ENCODE measurements at regions not wholly inside any gene's neighbourhood (a gene's known extent, or its start where the extent isn't known, plus 50 kb on each side); places are given as distances from the start of the nearest gene placed in this dataset.

- no peaks in the 10 kb centered on the region for H3K9me2 ChIP-seq (replicated peaks; ENCODE audit: insufficient read depth)
- no peaks in the 10 kb centered on the region for H3K4me1 ChIP-seq (ENCODE audit: insufficient read depth)
- H3K27ac ChIP-seq: no peak overlapping the region
- H3K79me2 ChIP-seq: no peaks in the 10 kb centered on the region
- TF ChIP-seq EZH2phosphoT487 (IDR thresholded peaks at IDR 0.05; ENCODE audit: low read depth, severe bottlenecking, unreplicated experiment): no peak
- TF ChIP-seq EZH2 (IDR thresholded peaks at IDR 0.05; ENCODE audit: borderline replicate concordance): no peak
- TF ChIP-seq CTCF (IDR thresholded peaks at IDR 0.05; ENCODE audit: poor library complexity): no peak
- no peak overlapping the region for H3K4me3 ChIP-seq
- peaks cover 12% of the 10 kb centered on the region for H3K27me3 ChIP-seq
- no peak for DNase-seq (ENCODE audit: low spot score)
- no peak overlapping the region for H2AFZ ChIP-seq
- WGBS (ENCODE audit: low lambda C conversion rate, missing lambda C conversion rate): 74% methylated on average over 4 of the region's 4 CpGs
- no peaks in the 10 kb centered on the region for H3K9me3 ChIP-seq (ENCODE audit: low read depth)
- no peaks in the 10 kb centered on the region for H3K36me3 ChIP-seq (replicated peaks; ENCODE audit: insufficient read depth, low read depth)
- H4K20me1 ChIP-seq (ENCODE audit: insufficient read depth, poor library complexity, severe bottlenecking): no peaks in the 10 kb centered on the region
- no peak overlapping the region for H3K4me2 ChIP-seq
Observed at GRCh38 chr2:45132551-45132950, 123.3 kb upstream of the SIX2 start.

GRCh38 chr2:45131587-45131986 lies 122.3 kb upstream of the SIX2 start:
- no peak overlapping the region for H3K4me2 ChIP-seq
- H3K36me3 ChIP-seq (replicated peaks; ENCODE audit: insufficient read depth, low read depth): no peaks in the 10 kb centered on the region
- no peaks in the 10 kb centered on the region for H3K9me3 ChIP-seq (ENCODE audit: low read depth)
- no peaks in the 10 kb centered on the region for H3K9me2 ChIP-seq (replicated peaks; ENCODE audit: insufficient read depth)
- TF ChIP-seq CTCF (IDR thresholded peaks at IDR 0.05; ENCODE audit: poor library complexity): no peak
- TF ChIP-seq EZH2phosphoT487 (IDR thresholded peaks at IDR 0.05; ENCODE audit: low read depth, severe bottlenecking, unreplicated experiment): no peak
- TF ChIP-seq EZH2 (IDR thresholded peaks at IDR 0.05; ENCODE audit: borderline replicate concordance): no peak
- H3K27ac ChIP-seq: no peak overlapping the region
- no peak for DNase-seq (ENCODE audit: low spot score)
- 85% methylated on average over 14 of the region's 14 CpGs for WGBS (ENCODE audit: low lambda C conversion rate, missing lambda C conversion rate)
- H3K4me1 ChIP-seq (ENCODE audit: insufficient read depth): no peaks in the 10 kb centered on the region
- no peaks in the 10 kb centered on the region for H4K20me1 ChIP-seq (ENCODE audit: insufficient read depth, poor library complexity, severe bottlenecking)
- H3K27me3 ChIP-seq: peaks cover 12% of the 10 kb centered on the region
- no peaks in the 10 kb centered on the region for H3K79me2 ChIP-seq
- no peak overlapping the region for H2AFZ ChIP-seq
- no peak overlapping the region for H3K4me3 ChIP-seq

- WGBS (ENCODE audit: low lambda C conversion rate, missing lambda C conversion rate): 94% methylated on average over 2 of the region's 2 CpGs
- H4K20me1 ChIP-seq (ENCODE audit: insufficient read depth, poor library complexity, severe bottlenecking): no peaks in the 10 kb centered on the region
- TF ChIP-seq EZH2phosphoT487 (IDR thresholded peaks at IDR 0.05; ENCODE audit: low read depth, severe bottlenecking, unreplicated experiment): no peak
- no peak for TF ChIP-seq CTCF (IDR thresholded peaks at IDR 0.05; ENCODE audit: poor library complexity)
- no peak for TF ChIP-seq EZH2 (IDR thresholded peaks at IDR 0.05; ENCODE audit: borderline replicate concordance)
- no peaks in the 10 kb centered on the region for H3K36me3 ChIP-seq (replicated peaks; ENCODE audit: insufficient read depth, low read depth)
- no peak overlapping the region for H2AFZ ChIP-seq
- no peaks in the 10 kb centered on the region for H3K9me3 ChIP-seq (ENCODE audit: low read depth)
- no peak overlapping the region for H3K4me2 ChIP-seq
- H3K79me2 ChIP-seq: no peaks in the 10 kb centered on the region
- no peak overlapping the region for H3K4me3 ChIP-seq
- DNase-seq (ENCODE audit: low spot score): no peak
- H3K4me1 ChIP-seq (ENCODE audit: insufficient read depth): no peaks in the 10 kb centered on the region
- H3K9me2 ChIP-seq (replicated peaks; ENCODE audit: insufficient read depth): no peaks in the 10 kb centered on the region
- no peak overlapping the region for H3K27ac ChIP-seq
- H3K27me3 ChIP-seq: peaks cover 6% of the 10 kb centered on the region
Observed at GRCh38 chr2:45130736-45131135, 121.5 kb upstream of the SIX2 start.

GRCh38 chr2:45128580-45128997 lies 119.3 kb upstream of the SIX2 start:
- TF ChIP-seq CTCF (IDR thresholded peaks at IDR 0.05; ENCODE audit: poor library complexity): no peak
- no peak for TF ChIP-seq EZH2 (IDR thresholded peaks at IDR 0.05; ENCODE audit: borderline replicate concordance)
- no peak for TF ChIP-seq EZH2phosphoT487 (IDR thresholded peaks at IDR 0.05; ENCODE audit: low read depth, severe bottlenecking, unreplicated experiment)
- 76% methylated on average over 1 of the region's 1 CpG for WGBS (ENCODE audit: low lambda C conversion rate, missing lambda C conversion rate)
- Histone ChIP-seq H3K27me3 (no peaks in the 10 kb centered on the region), H3K27ac (no peak overlapping the region), H3K4me3 (no peak overlapping the region), H3K4me2 (no peak overlapping the region), H3K79me2 (no peaks in the 10 kb centered on the region), H3K36me3 (replicated peaks; ENCODE audit: insufficient read depth, low read depth) (no peaks in the 10 kb centered on the region), H3K9me2 (replicated peaks; ENCODE audit: insufficient read depth) (no peaks in the 10 kb centered on the region), H3K4me1 (ENCODE audit: insufficient read depth) (no peaks in the 10 kb centered on the region), H3K9me3 (ENCODE audit: low read depth) (no peaks in the 10 kb centered on the region), H2AFZ (no peak overlapping the region), H4K20me1 (ENCODE audit: insufficient read depth, poor library complexity, severe bottlenecking) (no peaks in the 10 kb centered on the region)
- peak; percentile 37 for DNase-seq (ENCODE audit: low spot score)
